ENCODE measurements at regions not wholly inside any gene's neighbourhood (a gene's known extent, or its start where the extent isn't known, plus 50 kb on each side); places are given as distances from the start of the nearest gene placed in this dataset.

- TF ChIP-seq TARDBP (IDR thresholded peaks at IDR 0.05; ENCODE audit: borderline replicate concordance) = no peak
These were observed 67.1 kb upstream of the CPM start (continued) for GRCh38 chr12:69000074-69000473.

- Histone ChIP-seq H3K4me3 (no peak overlapping the region), H4K20me1 (ENCODE audit: control insufficient read depth, insufficient read depth) (no peaks in the 10 kb centered on the region), H3K4me1 (ENCODE audit: control insufficient read depth, insufficient read depth, low read length) (no peaks in the 10 kb centered on the region), H3K27ac (ENCODE audit: control insufficient read depth, insufficient read depth) (no peak overlapping the region), H3K27me3 (replicated peaks in 1 of 2; ENCODE audit: control insufficient read depth in 2 of 2, insufficient read depth in 2 of 2, low read length in 1 of 2) (no peaks in the 10 kb centered on the region), H2AFZ (ENCODE audit: control insufficient read depth, low read depth, low read length) (no peak overlapping the region), H3K9me3 (replicated peaks; ENCODE audit: control insufficient read depth, insufficient read depth, low read length) (no peaks in the 10 kb centered on the region; the same call in 2 of the 3 replicates), H3K36me3 (ENCODE audit: control insufficient read depth in 2 of 2, insufficient read depth in 2 of 2, low read length in 1 of 2) (no peaks in the 10 kb centered on the region), H3K4me2 (ENCODE audit: control insufficient read depth, insufficient read depth) (no peak overlapping the region), H3K79me2 (ENCODE audit: control insufficient read depth, insufficient read depth, low read length) (no peaks in the 10 kb centered on the region), H3K9ac (ENCODE audit: control insufficient read depth, insufficient read depth, low read length) (no peak overlapping the region)
- no peak for DNase-seq (ENCODE audit: low read depth, low spot score)
- no TSS peak for BruUV-seq (replicated peaks)
- in situ Hi-C loops (cut with MboI) (no loop called here), intact Hi-C loops (cut with micrococcal nuclease; ENCODE audit: unreplicated experiment) (no loop called here)
- 0% methylated on average over 2 of the region's 2 CpGs for WGBS (ENCODE audit: insufficient coverage, insufficient replicate concordance, low lambda C conversion rate, missing lambda C conversion rate)
- CTCF ChIA-PET = no interaction called here
- TF ChIP-seq TAF1 (IDR thresholded peaks at IDR 0.05; ENCODE audit: borderline replicate concordance, low read depth, low read length) = no peak
- TF ChIP-seq HDAC6 (IDR thresholded peaks at IDR 0.05; ENCODE audit: unreplicated experiment) = no peak
- TF ChIP-seq WRNIP1 (IDR thresholded peaks at IDR 0.05; ENCODE audit: borderline replicate concordance, low read depth, low read length) = no peak
- TF ChIP-seq BACH1 (IDR thresholded peaks at IDR 0.05; ENCODE audit: borderline replicate concordance) = no peak
- TF ChIP-seq FOXK2 (IDR thresholded peaks at IDR 0.05) = no peak
- TF ChIP-seq IRF3 (IDR thresholded peaks at IDR 0.05) = no peak
- no peak for TF ChIP-seq PKNOX1 (IDR thresholded peaks at IDR 0.05)
- TF ChIP-seq ZBTB33 (IDR thresholded peaks at IDR 0.05) = no peak
- no peak for TF ChIP-seq ZNF217 (IDR thresholded peaks at IDR 0.05)
- POLR2A ChIA-PET = no interaction called here
- SMC1A ChIA-PET (ENCODE audit: uncharacterized antibody, unreplicated experiment) = no interaction called here
- RAD21 ChIA-PET (ENCODE audit: unreplicated experiment) = no interaction called here
- ATAC-seq = no peak
- FAIRE-seq = no peak
These were observed 67.7 kb upstream of the CPM start for GRCh38 chr12:69000540-69001243.
